ENCODE measurements at regions not wholly inside any gene's neighbourhood (a gene's known extent, or its start where the extent isn't known, plus 50 kb on each side); places are given as distances from the start of the nearest gene placed in this dataset.

GRCh38 chr3:6132684-6133432, 728.1 kb upstream of the GRM7 start:
- TF ChIP-seq CTCF (IDR thresholded peaks at IDR 0.05) (no peak), POLR2A (IDR thresholded peaks at IDR 0.05) (no peak)
